CD4-positive, alpha-beta memory T cell (primary cell): ENCODE measurements at regions not wholly inside any gene's neighbourhood (a gene's known extent, or its start where the extent isn't known, plus 50 kb on each side); places are given as distances from the start of the nearest gene placed in this dataset.

Source experiments
- CTCF ChIA-PET: fragments of 350-600 bp; sonication (Branson Sonifier 250); formaldehyde crosslinking; loops from one replicate; lab custom pipeline; 2021; ENCODE audit warnings: inconsistent platforms; ENCODE audit not compliant: partially characterized antibody; lab: Charles Lee
- POLR2A ChIA-PET: fragments of 350-600 bp; sonication (Branson Sonifier 250); formaldehyde crosslinking; loops from one replicate; lab custom pipeline; 2021; ENCODE audit not compliant: partially characterized antibody; lab: Charles Lee
- DNase-seq, 5 donors: peaks; one replicate each; pipeline versions ENCODE4 v3.0.0 to v3.0.0-alpha.2; 2020 to 2022; ENCODE audit warnings: mixed read lengths in 1 of 5
- H3K27ac ChIP-seq: one replicate; pipeline ENCODE4 v1.7.0; 2013; ENCODE audit warnings: low read depth, low read length
- H3K27me3 ChIP-seq: 2 replicates; pipeline ENCODE4 v1.7.0; 2013; ENCODE audit warnings: mild to moderate bottlenecking, low read length, moderate library complexity; ENCODE audit not compliant: insufficient read depth
- H3K36me3 ChIP-seq: 2 replicates; pipeline ENCODE4 v1.7.0; 2013; ENCODE audit warnings: mild to moderate bottlenecking, low read length, moderate library complexity; ENCODE audit not compliant: insufficient read depth
- H3K4me1 ChIP-seq: 2 replicates; pipeline ENCODE4 v1.7.0; 2013; ENCODE audit warnings: mild to moderate bottlenecking, low read length, moderate library complexity; ENCODE audit not compliant: insufficient read depth
- H3K4me3 ChIP-seq, 2 donors: one replicate each; pipeline ENCODE4 v1.7.0; 2013; ENCODE audit warnings: low read length in 2 of 2, mild to moderate bottlenecking in 1 of 2
- H3K9me3 ChIP-seq, 2 donors: one replicate each; pipeline ENCODE4 v1.7.0; 2013; ENCODE audit warnings: low read length in 2 of 2, control low read depth in 1 of 2; ENCODE audit not compliant: control insufficient read depth in 1 of 2
- H3K27ac Mint-ChIP-seq, 7 donors: one replicate each; pipeline ENCODE4 v1.8.0; 2020 to 2021; ENCODE audit warnings: mixed read lengths in 7 of 7, mild to moderate bottlenecking in 6 of 7, inconsistent platforms in 3 of 7, moderate library complexity in 3 of 7
- H3K27me3 Mint-ChIP-seq, 2 donors: one replicate each; pipeline ENCODE4 v1.8.0; 2020 to 2021; ENCODE audit warnings: mixed read lengths in 2 of 2
- H3K36me3 Mint-ChIP-seq, 2 donors: one replicate each; pipeline ENCODE4 v1.8.0; 2020 to 2021; ENCODE audit warnings: mixed read lengths in 2 of 2, inconsistent platforms in 1 of 2, mild to moderate bottlenecking in 1 of 2
- H3K4me1 Mint-ChIP-seq, 4 donors: one replicate each; pipeline ENCODE4 v1.8.0; 2020 to 2021; ENCODE audit warnings: mixed read lengths in 4 of 4, mild to moderate bottlenecking in 1 of 4
- H3K4me3 Mint-ChIP-seq, 8 donors: one replicate each; pipeline ENCODE4 v1.8.0; 2020 to 2021; ENCODE audit warnings: mixed read lengths in 8 of 8, mild to moderate bottlenecking in 7 of 8, moderate library complexity in 6 of 8, inconsistent platforms in 3 of 8
- H3K9me3 Mint-ChIP-seq, 8 donors: one replicate each; pipeline ENCODE4 v1.8.0; 2020 to 2021; ENCODE audit warnings: mixed read lengths in 8 of 8, mild to moderate bottlenecking in 5 of 8, inconsistent platforms in 3 of 8, moderate library complexity in 1 of 8
- intact Hi-C: fragments of 100-400 bp; cut with micrococcal nuclease; formaldehyde crosslinking; loops from one replicate; pipeline ENCODE4 v1.15.1; 2023

DNA sequence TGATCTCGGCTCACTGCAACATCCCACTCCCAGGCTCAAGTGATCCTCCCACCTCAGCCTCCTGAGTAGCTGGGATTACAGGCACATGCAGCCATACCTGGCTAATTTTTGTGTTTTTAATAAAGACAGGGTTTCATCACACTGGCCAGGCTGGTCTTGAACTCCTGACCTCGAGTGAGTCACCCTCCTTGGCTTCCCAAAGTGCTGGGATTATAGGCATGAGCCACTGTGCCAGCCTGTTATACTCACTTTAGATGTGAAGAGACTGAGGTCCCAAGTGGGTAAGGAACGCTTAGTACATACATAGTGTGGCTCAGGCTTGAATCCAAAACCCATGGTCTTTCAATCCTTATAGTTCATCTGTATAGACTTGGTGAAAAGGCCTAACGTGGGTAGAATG is 63.7 kb upstream of the EPS8L3 start:
- no peak overlapping the region for H3K27ac ChIP-seq
- Mint-ChIP-seq H3K27me3 (no peaks in the 10 kb centered on the region), H3K9me3 (peaks cover 0 to 9% (median 2%) of the 10 kb centered on the region in 8 donors), H3K27ac (peak overlapping the region in 1 of 7 donors; percentile 77), H3K4me3 (no peak overlapping the region), H3K4me1 (peaks cover 6 to 13% (median 8%) of the 10 kb centered on the region in 4 donors), H3K36me3 (peaks cover 0 to 4% of the 10 kb centered on the region in 2 donors)
- no peaks in the 10 kb centered on the region for H3K36me3 ChIP-seq
- H3K4me1 ChIP-seq, result no peaks in the 10 kb centered on the region
- POLR2A ChIA-PET, result no interaction called here
- H3K27me3 ChIP-seq, result no peaks in the 10 kb centered on the region
- H3K4me3 ChIP-seq, result no peak overlapping the region
- no peak for DNase-seq
- CTCF ChIA-PET, result no interaction called here
- intact Hi-C loops, result no loop called here
- H3K9me3 ChIP-seq, result no peaks in the 10 kb centered on the region

DNA sequence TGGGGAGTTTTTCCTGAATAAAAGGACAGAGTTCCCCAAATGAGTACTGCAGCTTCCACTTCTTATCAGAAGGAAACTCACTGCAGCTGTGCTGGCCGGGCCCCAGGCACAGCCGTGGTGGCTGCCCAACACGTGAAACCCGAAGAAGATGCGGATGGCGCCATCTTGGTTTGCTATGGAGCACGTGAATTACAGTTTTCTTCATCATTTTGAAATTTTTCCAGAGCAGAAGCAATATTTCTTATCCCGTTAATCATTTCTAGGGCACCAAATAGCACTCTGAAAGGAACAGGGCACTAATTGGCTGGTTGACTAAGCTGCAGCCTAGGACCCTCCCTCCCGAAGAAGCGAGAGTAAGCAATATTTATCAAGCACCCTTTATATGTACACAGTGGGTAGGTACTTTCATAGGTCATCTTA is 63.2 kb upstream of the EPS8L3 start:
- Mint-ChIP-seq H3K4me1 (peaks cover 6 to 13% (median 8%) of the 10 kb centered on the region in 4 donors), H3K4me3 (no peak overlapping the region), H3K27me3 (no peaks in the 10 kb centered on the region), H3K9me3 (peaks cover 0 to 4% (median under 1%) of the 10 kb centered on the region in 8 donors), H3K36me3 (peaks cover 0 to under 1% of the 10 kb centered on the region in 2 donors), H3K27ac (peak overlapping the region in 1 of 7 donors; percentile 25)
- H3K4me1 ChIP-seq, result no peaks in the 10 kb centered on the region
- no peaks in the 10 kb centered on the region for H3K9me3 ChIP-seq
- intact Hi-C loops, result no loop called here
- no peaks in the 10 kb centered on the region for H3K36me3 ChIP-seq
- DNase-seq, result no peak
- no peak overlapping the region for H3K27ac ChIP-seq
- CTCF ChIA-PET, result interaction anchor here (1.2 kb wide), 1 partner anchor 36 kb away, joined by 5 read pairs; no protein-coding TSS in a partner anchor
- POLR2A ChIA-PET, result no interaction called here
- no peaks in the 10 kb centered on the region for H3K27me3 ChIP-seq
- H3K4me3 ChIP-seq, result no peak overlapping the region

DNA sequence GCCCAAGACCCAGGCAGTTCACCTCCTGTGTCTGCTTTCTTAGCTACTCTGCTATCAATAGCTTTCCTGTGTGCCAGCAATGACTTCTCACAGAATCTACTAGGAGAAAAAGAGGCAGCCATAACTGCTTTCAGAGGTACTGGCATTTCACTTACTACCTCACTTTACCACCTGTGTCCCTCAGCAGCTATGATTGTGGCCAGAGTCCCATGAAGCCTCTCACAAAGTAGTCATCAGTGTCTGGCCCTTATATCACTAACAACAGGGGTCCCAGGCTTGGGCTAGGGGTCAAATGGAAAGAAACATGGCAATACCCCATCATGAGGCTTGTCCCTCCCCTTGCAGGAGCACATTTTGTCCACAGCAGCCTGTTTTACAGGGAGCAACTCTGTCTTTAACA is 62.7 kb upstream of the EPS8L3 start:
- DNase-seq, result no peak
- ChIA-PET CTCF (interaction anchor here (0.8 to 1.2 kb wide), 2 partner anchors 36 to 158 kb away, joined by 3 to 5 read pairs; partner anchors contain the start of gene AHCYL1), POLR2A (no interaction called here)
- Histone ChIP-seq H3K4me3 (no peak overlapping the region), H3K9me3 (no peaks in the 10 kb centered on the region), H3K27ac (no peak overlapping the region), H3K27me3 (no peaks in the 10 kb centered on the region), H3K36me3 (no peaks in the 10 kb centered on the region), H3K4me1 (peaks cover 4% of the 10 kb centered on the region)
- H3K4me3 Mint-ChIP-seq, result no peak overlapping the region
- H3K27me3 Mint-ChIP-seq, result no peaks in the 10 kb centered on the region
- H3K4me1 Mint-ChIP-seq, result peaks cover 6 to 13% (median 8%) of the 10 kb centered on the region in 4 donors
- peaks cover 0 to 3% (median 0%) of the 10 kb centered on the region in 8 donors for H3K9me3 Mint-ChIP-seq
- intact Hi-C loops, result no loop called here
- H3K36me3 Mint-ChIP-seq, result no peaks in the 10 kb centered on the region
- peak overlapping the region in 1 of 7 donors; percentile 18 for H3K27ac Mint-ChIP-seq

DNA sequence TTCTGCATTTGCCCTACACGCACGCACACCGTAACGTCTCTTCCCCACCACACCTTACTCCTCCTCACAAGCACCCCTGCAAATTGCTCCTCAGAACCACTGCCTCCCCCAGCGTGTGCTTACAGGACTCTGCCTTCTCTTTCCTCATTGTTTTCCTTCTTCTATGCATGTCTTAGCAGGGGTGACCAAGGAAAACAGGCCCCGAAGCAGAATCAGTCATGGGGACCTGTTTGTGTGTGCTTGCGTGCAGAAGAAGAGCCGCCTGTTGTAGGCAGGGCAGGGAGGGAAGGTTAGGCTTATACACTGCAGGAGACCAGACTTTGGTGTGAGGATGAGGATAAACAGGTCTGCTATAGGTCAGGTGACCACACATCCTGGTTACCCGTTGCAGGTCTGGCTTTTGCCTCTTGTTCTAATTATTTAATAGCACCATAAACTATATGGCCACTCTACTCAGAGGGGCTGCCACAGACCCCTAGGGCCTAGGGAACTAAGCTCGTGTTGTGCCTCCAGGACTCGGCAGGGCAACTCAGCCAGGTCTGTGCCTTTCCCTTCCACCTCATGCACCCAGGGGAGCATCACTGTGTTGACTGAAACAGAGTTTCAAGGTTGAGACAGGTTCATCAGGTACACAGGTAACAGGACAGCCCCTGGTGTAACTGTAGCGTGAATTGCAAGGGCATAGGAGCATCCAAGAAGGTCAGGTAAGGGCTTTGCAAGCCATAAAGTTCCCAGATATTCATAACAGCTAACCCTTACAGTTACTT is 60.8 kb upstream of the EPS8L3 start:
- Mint-ChIP-seq H3K27ac (peak overlapping the region in 2 of 7 donors; percentile 1 to 25), H3K27me3 (no peaks in the 10 kb centered on the region), H3K36me3 (no peaks in the 10 kb centered on the region), H3K9me3 (no peaks in the 10 kb centered on the region), H3K4me1 (peaks cover 6 to 13% (median 8%) of the 10 kb centered on the region in 4 donors), H3K4me3 (no peak overlapping the region)
- H3K27ac ChIP-seq, result no peak overlapping the region
- intact Hi-C loops, result no loop called here
- no peaks in the 10 kb centered on the region for H3K27me3 ChIP-seq
- no peak for DNase-seq
- POLR2A ChIA-PET, result no interaction called here
- H3K36me3 ChIP-seq, result no peaks in the 10 kb centered on the region
- H3K9me3 ChIP-seq, result no peaks in the 10 kb centered on the region
- no peak overlapping the region for H3K4me3 ChIP-seq
- CTCF ChIA-PET, result no interaction called here
- H3K4me1 ChIP-seq, result peaks cover 4% of the 10 kb centered on the region

DNA sequence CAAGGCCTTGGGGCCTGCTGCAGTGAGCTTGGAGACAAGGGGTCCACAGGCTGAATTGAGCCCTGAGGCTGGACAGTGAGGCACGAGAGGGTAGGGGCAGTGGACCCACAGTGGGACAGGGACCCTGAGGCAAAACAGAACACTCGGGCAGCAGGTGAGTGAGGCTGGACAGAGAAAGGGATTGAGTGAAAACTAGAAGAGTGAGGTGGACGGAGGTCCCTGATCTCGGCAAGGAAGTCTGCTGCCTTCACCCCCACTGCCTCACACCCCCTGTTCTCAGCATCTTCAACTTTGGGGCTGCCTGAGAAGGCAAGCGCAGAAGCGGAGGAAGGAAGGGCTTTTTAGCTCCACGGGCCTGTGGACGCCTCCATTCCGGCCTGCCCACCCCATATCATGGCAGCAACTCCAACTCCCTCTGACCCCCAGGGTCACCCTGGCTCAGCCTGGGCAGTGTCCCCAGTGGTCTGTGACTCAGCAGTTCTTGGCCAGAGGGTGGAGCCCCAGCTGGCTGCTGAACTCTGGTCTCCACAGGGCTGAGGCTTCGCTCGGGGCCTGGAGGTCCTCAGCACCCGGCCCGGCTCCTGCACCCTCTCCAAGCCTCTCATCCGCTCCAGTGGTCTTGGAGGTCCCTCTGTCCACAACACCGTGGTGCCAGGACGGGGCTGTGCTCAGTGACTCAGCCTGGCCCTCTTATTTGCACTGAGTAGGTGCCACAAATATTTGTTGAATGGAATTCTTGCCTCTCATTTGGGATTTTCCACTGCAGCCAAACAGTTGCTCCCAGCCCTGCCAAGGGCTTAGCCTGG is 60.0 kb upstream of the EPS8L3 start:
- Mint-ChIP-seq H3K4me1 (peaks cover 6 to 13% (median 9%) of the 10 kb centered on the region in 4 donors), H3K9me3 (no peaks in the 10 kb centered on the region), H3K4me3 (no peak overlapping the region), H3K27ac (peak overlapping the region in 3 of 7 donors; percentile 17 to 20 (median 18)), H3K36me3 (no peaks in the 10 kb centered on the region), H3K27me3 (no peaks in the 10 kb centered on the region)
- Histone ChIP-seq H3K27me3 (no peaks in the 10 kb centered on the region), H3K27ac (no peak overlapping the region), H3K9me3 (no peaks in the 10 kb centered on the region), H3K36me3 (no peaks in the 10 kb centered on the region), H3K4me3 (no peak overlapping the region), H3K4me1 (peaks cover 4% of the 10 kb centered on the region)
- ChIA-PET POLR2A (no interaction called here), CTCF (interaction anchor here (0.5 to 1.0 kb wide), 2 partner anchors 27 to 159 kb away, joined by 3 read pairs; no protein-coding TSS in a partner anchor)
- intact Hi-C loops, result no loop called here
- no peak for DNase-seq

DNA sequence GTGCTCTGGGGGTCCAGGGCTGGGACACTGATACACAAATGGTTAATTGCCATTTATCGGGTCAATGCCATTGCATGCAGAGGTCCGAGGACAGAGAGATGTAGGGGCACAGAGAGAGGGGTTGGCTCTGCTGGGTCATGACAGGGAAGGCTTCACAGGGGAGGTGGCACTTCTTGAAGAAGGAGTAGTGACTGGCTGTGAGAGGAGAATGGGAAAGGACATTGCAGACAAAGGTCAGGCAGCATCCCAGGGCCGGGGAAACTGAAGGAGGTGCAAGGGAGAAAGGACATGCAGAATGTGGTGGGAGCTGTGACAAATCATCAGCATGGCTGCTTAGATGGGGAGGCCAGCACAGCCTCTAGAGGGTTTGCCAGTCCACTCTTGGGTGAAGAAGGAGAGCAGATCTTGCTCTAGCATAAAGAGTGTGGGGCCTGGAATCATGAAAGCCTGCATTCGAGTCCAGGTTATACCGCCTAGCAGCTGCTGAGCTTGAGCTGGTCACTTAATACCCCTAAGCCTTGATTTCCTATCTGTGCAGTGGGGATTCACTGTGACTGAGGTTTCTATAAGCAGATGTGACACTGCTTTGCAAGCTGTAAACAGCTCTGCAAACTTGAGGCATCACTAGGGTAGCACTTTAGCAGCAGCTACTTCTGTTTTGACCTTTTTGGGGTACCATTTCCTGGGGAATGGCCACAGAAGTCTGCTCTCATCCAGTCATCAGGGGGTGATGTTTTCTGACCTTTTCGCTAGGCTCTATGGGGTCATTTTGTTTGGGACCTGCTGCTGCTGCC is 59.2 kb upstream of the EPS8L3 start:
- DNase-seq, result no peak
- peak overlapping the region in 3 of 7 donors; percentile 25 to 84 (median 64) for H3K27ac Mint-ChIP-seq
- POLR2A ChIA-PET, result no interaction called here
- Histone ChIP-seq H3K27me3 (no peaks in the 10 kb centered on the region), H3K4me3 (no peak overlapping the region), H3K27ac (no peak overlapping the region), H3K9me3 (no peaks in the 10 kb centered on the region), H3K36me3 (no peaks in the 10 kb centered on the region), H3K4me1 (peaks cover 4% of the 10 kb centered on the region)
- CTCF ChIA-PET, result interaction anchor here (0.5 to 1.9 kb wide), 3 partner anchors 28 to 160 kb away, joined by 3 to 5 read pairs (median 3); no protein-coding TSS in a partner anchor
- no peaks in the 10 kb centered on the region for H3K9me3 Mint-ChIP-seq
- no peaks in the 10 kb centered on the region for H3K27me3 Mint-ChIP-seq
- intact Hi-C loops, result no loop called here
- peaks cover 6 to 13% (median 9%) of the 10 kb centered on the region in 4 donors for H3K4me1 Mint-ChIP-seq
- no peak overlapping the region for H3K4me3 Mint-ChIP-seq
- no peaks in the 10 kb centered on the region for H3K36me3 Mint-ChIP-seq
